GM12874 (cell line): ENCODE measurements at regions not wholly inside any gene's neighbourhood (a gene's known extent, or its start where the extent isn't known, plus 50 kb on each side); places are given as distances from the start of the nearest gene placed in this dataset.

ENCODE experiments used
- TF ChIP-seq, protein P1 (sequence below): IDR thresholded peaks from 2 replicates; pipeline ENCODE4 v1.5.1; 2011; ENCODE audit warnings: low read depth, mild to moderate bottlenecking, control low read depth, low read length, moderate library complexity; ENCODE audit not compliant: insufficient read depth

DNA sequence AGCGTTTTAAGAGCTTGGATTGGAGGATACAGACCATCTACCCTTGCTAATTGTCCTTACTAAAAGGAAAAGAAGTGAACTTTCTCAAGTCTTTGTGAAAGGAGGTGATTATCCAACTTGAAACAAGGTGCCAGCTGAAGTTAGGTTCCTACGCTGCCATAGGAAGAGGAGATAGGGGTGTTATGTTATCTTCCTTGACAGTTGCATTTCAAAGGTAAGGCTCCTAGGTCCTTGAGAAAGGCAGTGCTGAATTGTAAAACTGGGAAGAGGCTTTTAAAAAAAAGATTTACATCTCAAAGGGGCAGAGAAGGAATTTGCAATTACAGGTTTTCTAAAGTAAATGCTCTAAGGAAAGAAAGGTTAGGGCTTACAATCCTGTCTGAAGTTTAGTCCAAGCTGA is 810.2 kb upstream of the LRATD1 start:
- TF ChIP-seq, protein P1, sequence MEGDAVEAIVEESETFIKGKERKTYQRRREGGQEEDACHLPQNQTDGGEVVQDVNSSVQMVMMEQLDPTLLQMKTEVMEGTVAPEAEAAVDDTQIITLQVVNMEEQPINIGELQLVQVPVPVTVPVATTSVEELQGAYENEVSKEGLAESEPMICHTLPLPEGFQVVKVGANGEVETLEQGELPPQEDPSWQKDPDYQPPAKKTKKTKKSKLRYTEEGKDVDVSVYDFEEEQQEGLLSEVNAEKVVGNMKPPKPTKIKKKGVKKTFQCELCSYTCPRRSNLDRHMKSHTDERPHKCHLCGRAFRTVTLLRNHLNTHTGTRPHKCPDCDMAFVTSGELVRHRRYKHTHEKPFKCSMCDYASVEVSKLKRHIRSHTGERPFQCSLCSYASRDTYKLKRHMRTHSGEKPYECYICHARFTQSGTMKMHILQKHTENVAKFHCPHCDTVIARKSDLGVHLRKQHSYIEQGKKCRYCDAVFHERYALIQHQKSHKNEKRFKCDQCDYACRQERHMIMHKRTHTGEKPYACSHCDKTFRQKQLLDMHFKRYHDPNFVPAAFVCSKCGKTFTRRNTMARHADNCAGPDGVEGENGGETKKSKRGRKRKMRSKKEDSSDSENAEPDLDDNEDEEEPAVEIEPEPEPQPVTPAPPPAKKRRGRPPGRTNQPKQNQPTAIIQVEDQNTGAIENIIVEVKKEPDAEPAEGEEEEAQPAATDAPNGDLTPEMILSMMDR = no peak

DNA sequence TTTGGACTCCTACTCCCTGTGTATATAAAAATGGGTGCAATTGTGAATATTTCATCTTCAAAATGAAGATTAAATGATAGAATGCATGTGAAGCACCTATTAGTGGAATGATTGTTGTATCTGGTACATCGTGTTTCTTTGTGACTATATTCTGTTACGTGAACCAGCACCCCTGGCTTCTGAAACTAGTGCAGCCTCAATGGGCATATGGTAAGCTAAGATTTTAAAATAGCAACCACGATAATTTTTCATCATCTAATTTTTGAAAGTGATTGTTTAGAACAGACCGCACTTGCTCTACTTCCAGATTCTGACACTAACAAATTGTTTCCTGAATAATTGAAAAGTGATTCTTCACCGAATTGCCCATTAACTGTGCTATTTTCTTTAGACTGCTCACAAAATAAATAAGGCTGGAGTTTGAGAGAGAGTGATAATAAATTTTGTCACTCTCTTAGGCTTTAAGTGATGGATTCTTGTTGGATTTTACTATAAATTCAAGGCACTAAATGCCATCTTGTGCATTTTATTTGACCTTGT is 806.1 kb upstream of the LRATD1 start:
- TF ChIP-seq, protein P1 = no peak

DNA sequence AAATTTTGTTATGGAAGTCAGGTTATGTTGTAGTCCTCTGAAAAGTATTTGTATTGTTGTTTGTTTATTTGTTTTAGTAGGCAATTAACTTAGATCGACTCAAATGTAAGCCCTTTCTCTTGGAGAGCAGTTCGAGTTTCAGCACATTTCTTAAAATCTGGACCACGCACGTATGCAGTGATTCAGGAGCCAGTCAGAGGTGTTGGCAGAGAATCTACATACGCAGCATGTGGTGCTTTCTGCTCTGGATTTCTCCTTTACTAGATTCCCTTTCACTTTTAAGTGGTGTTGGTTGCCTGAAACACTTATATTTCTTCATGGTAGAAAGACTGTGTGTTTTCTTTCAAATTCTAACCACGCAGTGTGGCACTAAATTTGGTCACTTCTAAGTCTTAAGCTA is 773.9 kb upstream of the LRATD1 start:
- TF ChIP-seq, protein P1 = no peak

DNA sequence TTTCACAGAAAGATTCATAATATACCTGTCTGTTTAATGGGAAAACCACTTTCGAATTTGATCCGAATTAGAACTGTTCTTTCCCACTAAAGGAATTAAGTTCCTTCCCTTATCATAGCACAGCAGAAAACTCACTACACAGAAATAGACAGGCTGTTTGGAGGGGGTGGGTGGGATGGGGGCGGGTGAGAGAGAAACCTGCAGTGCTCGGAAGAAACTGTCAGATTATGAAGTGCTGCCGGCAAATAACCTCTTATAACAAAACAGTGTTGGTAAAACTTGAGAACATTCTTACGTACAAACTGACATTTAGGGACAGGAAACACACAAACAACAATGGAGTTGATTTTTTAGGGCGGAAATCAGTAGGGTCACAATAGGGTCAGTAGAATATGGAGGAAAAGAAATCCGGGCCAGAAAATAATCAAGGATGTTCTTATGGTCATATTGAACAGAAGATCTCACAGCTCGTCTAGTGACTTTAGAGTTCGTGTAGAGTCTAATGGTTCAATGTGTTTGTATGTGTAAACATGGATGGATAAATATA is 756.0 kb upstream of the LRATD1 start:
- TF ChIP-seq, protein P1 = no peak

DNA sequence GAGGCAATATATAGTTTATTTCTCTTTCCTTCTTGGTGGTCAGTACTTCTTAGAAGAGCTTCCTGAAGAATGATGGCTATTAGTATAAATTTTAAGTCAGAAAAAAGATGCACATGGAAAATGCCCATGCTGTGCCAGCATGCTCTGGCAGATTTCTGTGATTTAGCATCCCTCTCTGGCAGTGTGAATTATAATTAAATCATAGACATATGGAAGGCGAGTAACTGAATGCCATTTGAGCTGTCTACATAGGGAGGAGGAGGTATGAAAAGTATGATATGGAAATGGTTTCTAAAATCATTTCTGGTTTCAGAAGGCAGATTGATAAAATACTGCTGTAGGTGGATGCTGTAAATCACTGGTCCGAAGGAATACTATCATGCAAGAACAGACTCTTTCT is 754.9 kb upstream of the LRATD1 start:
- TF ChIP-seq, protein P1 = no peak

DNA sequence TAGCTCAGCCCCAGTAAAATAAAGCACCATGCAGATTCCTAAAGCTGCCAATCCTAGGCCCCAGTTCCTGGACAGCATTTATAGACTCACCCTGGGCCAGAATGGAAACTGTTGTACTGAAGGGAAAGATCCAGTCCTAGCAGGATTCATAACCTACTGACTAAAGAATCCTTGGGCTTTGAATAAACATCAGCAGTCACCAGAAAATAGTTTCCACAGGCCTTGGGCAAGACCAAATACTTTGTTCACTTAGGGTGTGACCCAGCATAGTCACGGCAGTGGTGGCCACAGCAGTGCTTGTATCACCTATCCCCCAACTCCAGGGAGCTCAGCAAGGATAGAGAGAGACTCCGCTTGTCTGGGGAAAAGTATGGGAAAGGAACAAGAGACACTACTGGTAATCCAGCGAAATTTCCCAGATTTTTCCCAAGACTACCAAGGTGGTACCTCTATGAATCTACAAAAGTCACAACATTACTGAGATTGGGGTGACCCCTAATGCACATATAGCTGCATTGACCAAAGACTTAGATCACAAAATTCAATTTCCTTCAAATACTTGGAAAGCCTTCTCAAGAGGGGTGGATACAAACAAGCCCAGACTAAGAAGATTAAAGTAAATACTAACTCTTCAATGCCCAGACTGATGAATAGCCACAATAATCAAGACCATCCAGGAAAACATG is 748.1 kb upstream of the LRATD1 start:
- TF ChIP-seq, protein P1 = no peak

DNA sequence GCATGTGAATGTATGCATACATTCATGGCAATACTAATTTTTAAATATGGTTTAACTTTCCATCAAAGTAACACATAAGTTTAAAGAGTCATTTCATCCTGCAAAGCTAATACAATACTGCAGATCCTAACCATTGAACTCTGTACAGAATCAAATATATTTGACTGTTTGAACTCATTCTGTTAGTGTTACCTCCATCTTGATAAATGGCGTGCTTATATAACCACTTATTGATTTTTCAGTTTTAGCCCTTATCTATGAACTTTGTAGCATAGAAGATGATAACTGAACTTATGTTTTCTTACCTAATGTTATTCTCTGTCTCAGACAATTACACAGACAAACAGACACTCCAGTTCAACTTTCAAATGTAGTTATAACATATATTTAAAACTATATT is 731.0 kb upstream of the LRATD1 start:
- TF ChIP-seq, protein P1 = no peak
